ENCODE measurements at regions not wholly inside any gene's neighbourhood (a gene's known extent, or its start where the extent isn't known, plus 50 kb on each side); places are given as distances from the start of the nearest gene placed in this dataset.

DNA sequence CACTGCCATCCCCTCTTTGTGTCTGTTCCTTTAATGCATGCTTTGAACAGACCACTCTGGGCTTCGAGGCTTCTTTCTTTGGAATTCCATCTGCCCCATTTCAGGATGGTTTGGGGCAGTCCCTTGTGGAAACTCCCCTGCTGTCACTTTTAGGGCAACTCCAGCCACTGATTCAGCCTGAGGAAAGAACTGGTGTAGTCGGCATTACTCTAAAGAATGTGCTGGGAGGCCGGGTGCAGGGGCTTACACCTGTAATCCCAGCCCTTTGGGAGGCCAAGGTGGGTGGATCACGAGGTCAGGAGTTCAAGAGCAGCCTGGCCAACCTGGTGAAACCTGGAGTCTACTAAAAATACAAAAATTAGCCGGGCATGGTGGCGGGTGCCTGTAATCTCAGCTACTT is 358.1 kb upstream of the NUPR2 start:
- POLR2A ChIA-PET: no interaction called here
- Histone ChIP-seq H3K79me2 (ENCODE audit: control insufficient read depth, insufficient read depth, low read length) (no peaks in the 10 kb centered on the region), H3K9ac (replicated peaks; ENCODE audit: extremely low read depth, insufficient read depth, low read length) (no peak overlapping the region), H4K20me1 (replicated peaks; ENCODE audit: control insufficient read depth, extremely low read depth, insufficient read depth, low read length) (no peaks in the 10 kb centered on the region), H3K27ac (ENCODE audit: insufficient read depth, low read depth, low read length) (no peak overlapping the region), H3K36me3 (ENCODE audit: control insufficient read depth in 2 of 2, extremely low read depth in 1 of 2, insufficient read depth in 2 of 2, low read length in 2 of 2) (no peaks in the 10 kb centered on the region), H3K4me1 (ENCODE audit: control insufficient read depth, extremely low read depth, insufficient read depth, low read length) (no peaks in the 10 kb centered on the region), H3K9me3 (replicated peaks; ENCODE audit: control insufficient read depth, insufficient read depth, low read length) (peaks cover 23% of the 10 kb centered on the region), H3K4me3 (replicated peaks in 1 of 3; ENCODE audit: insufficient read depth in 1 of 3, low read depth in 1 of 3, low read length in 3 of 3) (no peak overlapping the region), H2AFZ (ENCODE audit: low read depth, low read length) (no peak overlapping the region), H3K9me1 (replicated peaks; ENCODE audit: control insufficient read depth, extremely low read depth, insufficient read depth, low read length) (no peaks in the 10 kb centered on the region), H3K4me2 (ENCODE audit: insufficient read depth, low read length) (no peak overlapping the region), H3K27me3 (ENCODE audit: control insufficient read depth in 2 of 2, insufficient read depth in 2 of 2, low read length in 2 of 2) (no peaks in the 10 kb centered on the region)
- intact Hi-C loops (cut with micrococcal nuclease): no loop called here
- no peak for DNase-seq (ENCODE audit: low read depth, low spot score)
- CTCF ChIA-PET: no interaction called here
- TF ChIP-seq, protein P1, sequence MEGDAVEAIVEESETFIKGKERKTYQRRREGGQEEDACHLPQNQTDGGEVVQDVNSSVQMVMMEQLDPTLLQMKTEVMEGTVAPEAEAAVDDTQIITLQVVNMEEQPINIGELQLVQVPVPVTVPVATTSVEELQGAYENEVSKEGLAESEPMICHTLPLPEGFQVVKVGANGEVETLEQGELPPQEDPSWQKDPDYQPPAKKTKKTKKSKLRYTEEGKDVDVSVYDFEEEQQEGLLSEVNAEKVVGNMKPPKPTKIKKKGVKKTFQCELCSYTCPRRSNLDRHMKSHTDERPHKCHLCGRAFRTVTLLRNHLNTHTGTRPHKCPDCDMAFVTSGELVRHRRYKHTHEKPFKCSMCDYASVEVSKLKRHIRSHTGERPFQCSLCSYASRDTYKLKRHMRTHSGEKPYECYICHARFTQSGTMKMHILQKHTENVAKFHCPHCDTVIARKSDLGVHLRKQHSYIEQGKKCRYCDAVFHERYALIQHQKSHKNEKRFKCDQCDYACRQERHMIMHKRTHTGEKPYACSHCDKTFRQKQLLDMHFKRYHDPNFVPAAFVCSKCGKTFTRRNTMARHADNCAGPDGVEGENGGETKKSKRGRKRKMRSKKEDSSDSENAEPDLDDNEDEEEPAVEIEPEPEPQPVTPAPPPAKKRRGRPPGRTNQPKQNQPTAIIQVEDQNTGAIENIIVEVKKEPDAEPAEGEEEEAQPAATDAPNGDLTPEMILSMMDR (IDR thresholded peaks at IDR 0.05; ENCODE audit: extremely low read depth in 1 of 2, insufficient read depth in 1 of 2, low read depth in 1 of 2, low read length in 2 of 2): no peak
- TF ChIP-seq JUN (IDR thresholded peaks at IDR 0.05; ENCODE audit: borderline replicate concordance, insufficient read depth, insufficient read length, low read depth) (no peak), EZH2 (IDR thresholded peaks at IDR 0.05; ENCODE audit: borderline replicate concordance, low read depth, low read length, severe bottlenecking) (no peak), GATA2 (IDR thresholded peaks at IDR 0.05; ENCODE audit: insufficient read depth, insufficient read length, low read depth, low read length) (no peak), POLR2A (IDR thresholded peaks at IDR 0.05; ENCODE audit: low read depth, low read length) (no peak), FOS (IDR thresholded peaks at IDR 0.05; ENCODE audit: borderline replicate concordance, insufficient read depth, low read length) (no peak), MYC (IDR thresholded peaks at IDR 0.05; ENCODE audit: low read depth, low read length) (no peak), POLR2AphosphoS5 (IDR thresholded peaks at IDR 0.05; ENCODE audit: insufficient read depth, low read depth, low read length) (no peak)
- TF ChIP-seq, protein P2, sequence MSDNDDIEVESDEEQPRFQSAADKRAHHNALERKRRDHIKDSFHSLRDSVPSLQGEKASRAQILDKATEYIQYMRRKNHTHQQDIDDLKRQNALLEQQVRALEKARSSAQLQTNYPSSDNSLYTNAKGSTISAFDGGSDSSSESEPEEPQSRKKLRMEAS (IDR thresholded peaks at IDR 0.05; ENCODE audit: insufficient read depth, insufficient read length): no peak
- no TSS peak for BruUV-seq (replicated peaks)
- no peak for FAIRE-seq
- dilution Hi-C loops (cut with MboI; ENCODE audit: extremely low pct_ligation_motif_present, low sequenced_read_pairs): no loop called here
